Vagina (tissue), 2 donors: ENCODE measurements at regions not wholly inside any gene's neighbourhood (a gene's known extent, or its start where the extent isn't known, plus 50 kb on each side); places are given as distances from the start of the nearest gene placed in this dataset.
A peak's percentile ranks its signal among the peaks of the same experiment; 100 is the strongest.

Source experiments
- DNase-seq, 2 donors: peaks; one replicate each; pipeline ENCODE4 v3.0.0-alpha.2; 2017; ENCODE audit errors: extremely low spot score in 2 of 2
- H3K27ac ChIP-seq: fragments of 200-600 bp; sonication (generic); one replicate; pipeline ENCODE4 v1.5.1; 2019
- H3K27me3 ChIP-seq: fragments of 200-600 bp; sonication (generic); one replicate; pipeline ENCODE4 v1.5.1; 2019
- H3K36me3 ChIP-seq, 2 donors: fragments of 200-600 bp; sonication (generic); one replicate each; pipeline ENCODE4 v1.5.1; 2017 to 2019
- H3K4me1 ChIP-seq: fragments of 200-600 bp; sonication (generic); one replicate; pipeline ENCODE4 v1.5.1; 2019
- H3K4me3 ChIP-seq, 2 donors: fragments of 200-600 bp; sonication (generic); 1 replicate in 1 of 2; 2 replicates in 1 of 2; pipeline ENCODE4 v1.5.1; 2016 to 2019
- H3K9me3 ChIP-seq: fragments of 200-600 bp; sonication (generic); one replicate; pipeline ENCODE4 v1.5.1; 2019
- POLR2A ChIP-seq, 2 donors: fragments of 450-650 bp; IDR thresholded peaks; one replicate each; pipeline ENCODE4 v1.6.1; 2017; ENCODE audit warnings: antibody characterized with exemption in 2 of 2, mild to moderate bottlenecking in 2 of 2, moderate library complexity in 2 of 2
- POLR2AphosphoS5 ChIP-seq, 2 donors: sonication (generic); formaldehyde crosslinking; IDR thresholded peaks; one replicate each; pipeline ENCODE4 v1.9.0; 2017; ENCODE audit warnings: antibody characterized with exemption in 2 of 2, mild to moderate bottlenecking in 2 of 2, low read depth in 1 of 2; ENCODE audit not compliant: insufficient read depth in 1 of 2
- intact Hi-C: fragments of 100-400 bp; cut with DNase I; formaldehyde crosslinking; loops from one replicate; pipeline ENCODE4 v1.15.1; 2023
- TF ChIP-seq, protein P1 (sequence below), 3 experiments: fragments of 450-650 bp in 2 of 3; fragments of 200-600 bp in 1 of 3; sonication (generic) in 1 of 3; IDR thresholded peaks; one replicate each; pipeline ENCODE4 v1.5.1; 2017 to 2019; ENCODE audit warnings: antibody characterized with exemption in 3 of 3, mild to moderate bottlenecking in 2 of 3, moderate library complexity in 2 of 3

DNA sequence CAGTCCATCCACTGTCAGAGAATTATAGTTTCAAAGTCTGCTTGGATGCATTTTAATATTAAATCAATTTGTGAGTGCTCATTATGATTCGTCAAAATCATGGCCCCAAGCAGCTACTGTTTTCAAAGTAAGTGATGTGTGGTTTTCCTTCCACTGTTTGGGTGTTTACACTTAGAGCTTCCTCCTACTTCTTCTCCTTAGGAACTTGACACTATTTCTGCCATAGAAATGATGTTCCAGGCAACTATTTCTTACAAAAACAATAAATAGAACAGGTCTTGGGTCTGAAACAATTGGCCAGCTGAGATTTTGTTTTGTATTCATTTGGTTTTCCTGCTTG lies 132.8 kb upstream of the RAI14 start:
- TF ChIP-seq, protein P1, sequence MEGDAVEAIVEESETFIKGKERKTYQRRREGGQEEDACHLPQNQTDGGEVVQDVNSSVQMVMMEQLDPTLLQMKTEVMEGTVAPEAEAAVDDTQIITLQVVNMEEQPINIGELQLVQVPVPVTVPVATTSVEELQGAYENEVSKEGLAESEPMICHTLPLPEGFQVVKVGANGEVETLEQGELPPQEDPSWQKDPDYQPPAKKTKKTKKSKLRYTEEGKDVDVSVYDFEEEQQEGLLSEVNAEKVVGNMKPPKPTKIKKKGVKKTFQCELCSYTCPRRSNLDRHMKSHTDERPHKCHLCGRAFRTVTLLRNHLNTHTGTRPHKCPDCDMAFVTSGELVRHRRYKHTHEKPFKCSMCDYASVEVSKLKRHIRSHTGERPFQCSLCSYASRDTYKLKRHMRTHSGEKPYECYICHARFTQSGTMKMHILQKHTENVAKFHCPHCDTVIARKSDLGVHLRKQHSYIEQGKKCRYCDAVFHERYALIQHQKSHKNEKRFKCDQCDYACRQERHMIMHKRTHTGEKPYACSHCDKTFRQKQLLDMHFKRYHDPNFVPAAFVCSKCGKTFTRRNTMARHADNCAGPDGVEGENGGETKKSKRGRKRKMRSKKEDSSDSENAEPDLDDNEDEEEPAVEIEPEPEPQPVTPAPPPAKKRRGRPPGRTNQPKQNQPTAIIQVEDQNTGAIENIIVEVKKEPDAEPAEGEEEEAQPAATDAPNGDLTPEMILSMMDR (IDR thresholded peaks at IDR 0.05) = peak in 1 of 3 experiments; percentile 9
- no peak for TF ChIP-seq POLR2A (IDR thresholded peaks at IDR 0.05)
- intact Hi-C loops = no loop called here
- DNase-seq = no peak
- H3K4me3 ChIP-seq = no peak overlapping the region
- H3K4me1 ChIP-seq = no peaks in the 10 kb centered on the region
- H3K27me3 ChIP-seq = no peaks in the 10 kb centered on the region
- no peaks in the 10 kb centered on the region for H3K36me3 ChIP-seq
- H3K27ac ChIP-seq = peak overlapping the region; percentile 51
- H3K9me3 ChIP-seq = no peaks in the 10 kb centered on the region

DNA sequence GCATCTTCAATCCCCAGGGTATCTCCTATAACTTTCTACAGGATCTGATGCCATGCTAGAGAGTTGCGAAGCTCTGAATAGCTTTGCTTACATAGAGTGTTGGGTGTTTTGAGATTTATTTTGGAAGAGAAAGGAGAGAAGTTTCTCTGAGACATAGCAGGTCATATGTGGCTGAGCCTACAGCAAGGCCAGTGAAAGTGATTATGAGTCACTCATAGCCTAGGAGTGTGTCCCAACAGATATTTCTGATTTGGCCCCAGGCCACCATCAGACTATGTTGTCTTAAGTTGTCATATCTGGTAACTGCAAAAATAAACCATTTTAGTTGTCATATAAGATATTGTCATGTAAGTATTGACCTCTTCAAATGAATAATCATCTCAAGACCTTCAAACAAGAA lies 132.0 kb upstream of the RAI14 start:
- Histone ChIP-seq H3K27ac (no peak overlapping the region), H3K36me3 (no peaks in the 10 kb centered on the region), H3K4me3 (no peak overlapping the region), H3K4me1 (no peaks in the 10 kb centered on the region), H3K27me3 (no peaks in the 10 kb centered on the region), H3K9me3 (no peaks in the 10 kb centered on the region)
- TF ChIP-seq POLR2A (IDR thresholded peaks at IDR 0.05) = no peak
- no peak for TF ChIP-seq POLR2AphosphoS5 (IDR thresholded peaks at IDR 0.05; ENCODE audit: insufficient read depth in 1 of 2, low read depth in 1 of 2)
- TF ChIP-seq, protein P1 (IDR thresholded peaks at IDR 0.05) = no peak
- peak in 1 of 2 donors; percentile 2 for DNase-seq
- intact Hi-C loops = no loop called here

DNA sequence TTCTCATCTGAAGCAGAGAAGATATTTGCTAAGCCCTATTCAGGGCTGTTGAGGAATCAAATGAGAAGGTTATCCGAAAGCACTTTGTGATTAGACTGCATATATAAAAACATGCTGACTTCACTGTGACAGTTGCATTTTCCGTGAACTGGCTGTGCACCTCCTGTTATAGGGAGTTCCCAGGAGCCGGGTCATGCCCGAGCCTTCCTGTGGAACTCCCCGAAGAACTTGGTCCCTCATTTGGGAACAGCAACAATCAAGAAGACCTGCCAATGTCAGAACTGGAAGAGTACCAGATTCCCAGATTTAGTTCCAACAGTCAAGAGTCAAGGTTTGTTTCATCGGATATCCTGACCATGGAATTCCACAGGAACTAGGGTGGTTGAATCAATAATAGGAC lies 130.4 kb upstream of the RAI14 start:
- TF ChIP-seq POLR2AphosphoS5 (IDR thresholded peaks at IDR 0.05; ENCODE audit: insufficient read depth in 1 of 2, low read depth in 1 of 2) = no peak
- TF ChIP-seq POLR2A (IDR thresholded peaks at IDR 0.05) = no peak
- TF ChIP-seq, protein P1 (IDR thresholded peaks at IDR 0.05) = no peak
- H3K4me3 ChIP-seq = no peak overlapping the region
- H3K36me3 ChIP-seq = no peaks in the 10 kb centered on the region
- DNase-seq = peak in 1 of 2 donors; percentile 14
- no peaks in the 10 kb centered on the region for H3K9me3 ChIP-seq
- intact Hi-C loops = no loop called here
- no peaks in the 10 kb centered on the region for H3K4me1 ChIP-seq
- no peaks in the 10 kb centered on the region for H3K27me3 ChIP-seq
- H3K27ac ChIP-seq = no peak overlapping the region

DNA sequence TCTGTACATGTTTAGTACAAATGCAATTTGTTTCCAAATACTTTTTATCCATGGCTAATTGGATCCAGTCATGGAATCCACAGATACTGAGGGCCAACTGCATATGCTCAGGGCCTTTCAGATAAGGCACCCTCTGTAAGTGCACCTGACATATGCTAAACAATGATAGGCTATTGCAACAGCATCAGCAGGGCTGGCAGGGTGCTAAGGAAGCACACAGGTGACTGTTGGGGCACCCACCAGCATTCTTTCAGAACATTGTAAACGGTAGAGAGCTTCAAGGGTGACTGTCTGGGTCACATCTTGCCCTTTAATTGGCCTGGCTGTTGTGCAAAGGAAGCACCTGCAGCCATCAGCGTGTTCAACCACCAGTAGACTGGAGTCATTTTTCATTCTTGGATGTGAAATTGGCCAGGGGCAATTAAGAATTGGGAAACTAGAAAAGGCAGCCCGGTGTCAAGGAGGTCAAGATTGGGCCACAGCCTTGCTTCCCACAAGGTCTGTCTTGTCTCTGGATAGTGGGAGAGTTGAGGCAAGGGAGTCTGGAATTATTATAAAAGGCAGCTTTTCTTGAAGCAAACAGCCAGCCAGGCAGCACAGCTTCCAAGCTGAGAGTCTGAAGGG lies 129.3 kb upstream of the RAI14 start:
- DNase-seq = peak in 1 of 2 donors; percentile 64
- Histone ChIP-seq H3K27ac (no peak overlapping the region), H3K9me3 (no peaks in the 10 kb centered on the region), H3K36me3 (no peaks in the 10 kb centered on the region), H3K4me3 (no peak overlapping the region), H3K27me3 (no peaks in the 10 kb centered on the region), H3K4me1 (no peaks in the 10 kb centered on the region)
- TF ChIP-seq POLR2AphosphoS5 (IDR thresholded peaks at IDR 0.05; ENCODE audit: insufficient read depth in 1 of 2, low read depth in 1 of 2) (no peak), POLR2A (IDR thresholded peaks at IDR 0.05) (no peak)
- TF ChIP-seq, protein P1 (IDR thresholded peaks at IDR 0.05) = no peak
- intact Hi-C loops = no loop called here

DNA sequence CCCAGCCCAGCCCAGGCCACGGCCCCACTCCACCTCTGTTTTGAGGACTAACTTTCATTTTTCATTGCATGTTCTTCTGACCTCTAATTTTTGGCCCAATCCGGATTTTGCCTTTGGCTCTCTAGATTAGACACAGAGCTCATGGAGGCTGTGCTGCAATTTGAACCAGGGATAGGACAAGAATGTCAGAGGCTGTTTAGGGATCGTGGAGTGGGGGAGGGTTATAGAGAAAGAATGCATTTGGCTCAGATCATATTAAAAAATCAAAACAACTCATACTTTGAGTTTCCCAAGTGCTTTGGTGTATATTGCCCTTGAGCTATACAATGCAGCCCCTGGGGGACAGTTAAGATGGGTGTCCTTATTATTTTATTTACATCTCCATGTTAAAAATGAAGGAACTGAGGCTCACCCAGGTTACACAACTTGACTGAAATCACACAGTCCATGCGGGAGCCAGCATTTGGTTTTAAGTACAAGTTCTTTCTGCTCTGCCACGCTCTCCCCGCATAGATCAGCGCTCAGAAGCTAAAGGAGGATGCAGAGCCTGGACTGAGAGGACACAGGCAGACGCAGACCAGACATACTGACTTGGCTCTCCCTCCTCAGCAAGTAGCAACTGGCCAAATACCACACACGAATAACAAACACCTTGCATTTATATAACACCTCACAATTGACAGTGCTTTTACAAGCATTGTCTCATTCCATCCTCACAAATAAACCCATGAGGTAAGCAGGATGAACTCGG lies 126.4 kb upstream of the RAI14 start:
- Histone ChIP-seq H3K36me3 (no peaks in the 10 kb centered on the region), H3K4me3 (no peak overlapping the region), H3K4me1 (peaks cover 7% of the 10 kb centered on the region), H3K27ac (no peak overlapping the region), H3K9me3 (no peaks in the 10 kb centered on the region), H3K27me3 (no peaks in the 10 kb centered on the region)
- TF ChIP-seq POLR2A (IDR thresholded peaks at IDR 0.05) (no peak), POLR2AphosphoS5 (IDR thresholded peaks at IDR 0.05; ENCODE audit: insufficient read depth in 1 of 2, low read depth in 1 of 2) (no peak)
- TF ChIP-seq, protein P1 (IDR thresholded peaks at IDR 0.05) = no peak
- intact Hi-C loops = loop anchor here (10.0 kb wide), 1 partner anchor 45 kb away; no protein-coding TSS in a partner anchor
- DNase-seq = peak in 1 of 2 donors; percentile 58
